Ovary (tissue), 3 donors: ENCODE measurements at regions not wholly inside any gene's neighbourhood (a gene's known extent, or its start where the extent isn't known, plus 50 kb on each side); places are given as distances from the start of the nearest gene placed in this dataset.

Experiments used
- CTCF ChIP-seq, 3 donors: fragments of 450-650 bp in 2 of 3; fragments of 200-600 bp in 1 of 3; IDR thresholded peaks; one replicate each; pipeline versions ENCODE4 v1.5.1 to v1.8.0; 2016 to 2022; ENCODE audit warnings: antibody characterized with exemption in 3 of 3, mild to moderate bottlenecking in 1 of 3
- EP300 ChIP-seq: sonication (generic); formaldehyde crosslinking; IDR thresholded peaks from one replicate; pipeline ENCODE4 v1.6.1; 2017; ENCODE audit warnings: antibody characterized with exemption
- POLR2A ChIP-seq: fragments of 450-650 bp; IDR thresholded peaks from one replicate; pipeline ENCODE4 v1.6.1; 2017; ENCODE audit warnings: antibody characterized with exemption, mild to moderate bottlenecking, moderate library complexity
- donor health status: DM: no; HTN: no; CAD: no.

DNA sequence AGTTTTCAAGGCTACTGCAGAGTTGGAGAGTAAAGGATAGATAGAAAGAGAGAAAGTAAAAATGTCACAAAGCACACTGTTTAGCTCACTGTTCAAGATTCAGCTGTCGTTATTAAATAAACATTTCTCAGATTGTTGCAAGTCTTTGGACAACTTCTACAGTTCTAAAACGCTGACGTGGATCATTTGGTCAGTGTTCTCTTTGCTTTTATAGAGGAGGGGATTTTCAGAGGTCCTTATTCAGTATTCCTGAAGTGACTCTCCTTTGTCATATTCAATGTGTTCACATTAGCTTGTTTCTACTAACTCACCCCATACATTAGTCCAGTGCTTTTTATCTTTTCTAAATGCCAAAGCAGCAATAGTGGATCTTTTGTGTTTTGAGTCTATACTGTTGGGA lies 154.7 kb upstream of the ARGLU1 start:
- no peak for TF ChIP-seq EP300
- no peak for TF ChIP-seq CTCF (IDR thresholded peaks at IDR 0.05)
- TF ChIP-seq POLR2A: no peak
